Stimulated activated CD4-positive, alpha-beta T cell treated with anti-CD3 and anti-CD28 coated beads, Interleukin-1b, Interleukin-23, amount 100 ng/mL, for 4 hours (primary cell): ENCODE measurements at regions not wholly inside any gene's neighbourhood (a gene's known extent, or its start where the extent isn't known, plus 50 kb on each side); places are given as distances from the start of the nearest gene placed in this dataset.

Experiments
- DNase-seq, 2 donors: peaks; one replicate each; pipeline ENCODE4 v3.0.0-alpha.2; 2020; ENCODE audit warnings: low read depth in 2 of 2

- DNase-seq, result no peak
Measured at GRCh38 chr2:234601213-234601612, 104.3 kb upstream of the ARL4C start.

- DNase-seq, result no peak
Measured at GRCh38 chr2:234597576-234597861, 100.6 kb upstream of the ARL4C start.

- DNase-seq, result no peak
Measured at GRCh38 chr2:234596696-234597575, 100.1 kb upstream of the ARL4C start.

- no peak for DNase-seq
Measured at GRCh38 chr2:234595829-234596228, 98.9 kb upstream of the ARL4C start.

- DNase-seq, result no peak
Measured at GRCh38 chr2:234594715-234595114, 97.8 kb upstream of the ARL4C start.

GRCh38 chr2:234593636-234594035 is 96.8 kb upstream of the ARL4C start:
- DNase-seq, result no peak

GRCh38 chr2:234592541-234592940 is 95.7 kb upstream of the ARL4C start:
- DNase-seq, result no peak

- DNase-seq, result no peak
Measured at GRCh38 chr2:234590076-234590475, 93.2 kb upstream of the ARL4C start.

- DNase-seq, result no peak
Measured at GRCh38 chr2:234588054-234588430, 91.2 kb upstream of the ARL4C start.

GRCh38 chr2:234587341-234588053 is 90.6 kb upstream of the ARL4C start:
- DNase-seq, result no peak

- no peak for DNase-seq
Measured at GRCh38 chr2:234583331-234583730, 86.5 kb upstream of the ARL4C start.

GRCh38 chr2:234580686-234581085 is 83.8 kb upstream of the ARL4C start:
- no peak for DNase-seq

- DNase-seq, result no peak
Measured at GRCh38 chr2:234579231-234579962, 82.5 kb upstream of the ARL4C start.

GRCh38 chr2:234578389-234578788 is 81.5 kb upstream of the ARL4C start:
- DNase-seq, result no peak

- DNase-seq, result no peak
Measured at GRCh38 chr2:234577191-234577590, 80.3 kb upstream of the ARL4C start.

- no peak for DNase-seq
Measured at GRCh38 chr2:234571620-234572407, 74.9 kb upstream of the ARL4C start.

GRCh38 chr2:234570476-234570875 is 73.6 kb upstream of the ARL4C start:
- no peak for DNase-seq

- DNase-seq, result no peak
Measured at GRCh38 chr2:234569776-234570430, 73.0 kb upstream of the ARL4C start.

- DNase-seq, result no peak
Measured at GRCh38 chr2:234566622-234567021, 69.7 kb upstream of the ARL4C start.

- no peak for DNase-seq
Measured at GRCh38 chr2:234565842-234566619, 69.2 kb upstream of the ARL4C start.

- no peak for DNase-seq
Measured at GRCh38 chr2:234565201-234565600, 68.3 kb upstream of the ARL4C start.
